ENCODE measurements at regions not wholly inside any gene's neighbourhood (a gene's known extent, or its start where the extent isn't known, plus 50 kb on each side); places are given as distances from the start of the nearest gene placed in this dataset.

GRCh38 chr5:159543326-159543725 lies 213.0 kb upstream of the IL12B start:
- TF ChIP-seq EZH2 (IDR thresholded peaks at IDR 0.05; ENCODE audit: insufficient read depth, poor library complexity, severe bottlenecking) (no peak), EZH2phosphoT487 (IDR thresholded peaks at IDR 0.05; ENCODE audit: insufficient read depth, low read depth) (no peak)

Measured in GM23248 (cell line).